Fibroblast of lung (primary cell): ENCODE measurements at regions not wholly inside any gene's neighbourhood (a gene's known extent, or its start where the extent isn't known, plus 50 kb on each side); places are given as distances from the start of the nearest gene placed in this dataset.

Experiments used
- DNase-seq, 2 donors: peaks; one replicate each; pipeline versions ENCODE4 v3.0.0 to v3.0.0-alpha.2; 2010; ENCODE audit warnings: low read depth in 2 of 2
- H2AFZ ChIP-seq: 2 replicates; pipeline ENCODE4 v1.5.1; 2012; ENCODE audit warnings: low read length, control low read depth, inconsistent platforms
- H3K27ac ChIP-seq: 2 replicates; pipeline ENCODE4 v1.5.1; 2011; ENCODE audit warnings: low read length, control low read depth; ENCODE audit not compliant: insufficient read depth
- H3K27me3 ChIP-seq: 2 replicates; pipeline ENCODE4 v1.5.1; 2011; ENCODE audit warnings: mild to moderate bottlenecking, low read length; ENCODE audit not compliant: control insufficient read depth, insufficient read depth
- H3K36me3 ChIP-seq: 2 replicates; pipeline ENCODE4 v1.5.1; 2011; ENCODE audit warnings: low read length; ENCODE audit not compliant: control insufficient read depth, insufficient read depth
- H3K4me1 ChIP-seq: 2 replicates; pipeline ENCODE4 v1.5.1; 2011; ENCODE audit warnings: low read length; ENCODE audit not compliant: control insufficient read depth, insufficient read depth; ENCODE audit errors: extremely low read depth
- H3K4me2 ChIP-seq: 2 replicates; pipeline ENCODE4 v1.5.1; 2011; ENCODE audit warnings: low read length, control low read depth; ENCODE audit not compliant: insufficient read depth; ENCODE audit errors: extremely low read depth
- H3K4me3 ChIP-seq, 4 experiments: fragments of 200-600 bp in 1 of 4; sonication (generic) in 1 of 4; replicated peaks in 1 of 4; 2 replicates each; pipeline ENCODE4 v1.5.1; 2011 to 2016; ENCODE audit warnings: low read length in 4 of 4, low read depth in 3 of 4, mild to moderate bottlenecking in 3 of 4, control low read depth in 2 of 4, inconsistent platforms in 1 of 4, mixed read lengths in 1 of 4; ENCODE audit not compliant: insufficient read depth in 1 of 4; ENCODE audit errors: control extremely low read depth in 1 of 4
- H3K79me2 ChIP-seq: 2 replicates; pipeline ENCODE4 v1.5.1; 2012; ENCODE audit warnings: mild to moderate bottlenecking, low read length, inconsistent platforms; ENCODE audit not compliant: control insufficient read depth, insufficient read depth
- H3K9ac ChIP-seq: 2 replicates; pipeline ENCODE4 v1.5.1; 2011; ENCODE audit warnings: mild to moderate bottlenecking, low read length, control low read depth; ENCODE audit not compliant: insufficient read depth
- H3K9me3 ChIP-seq: 2 replicates; pipeline ENCODE4 v1.5.1; 2012; ENCODE audit warnings: low read depth, low read length; ENCODE audit not compliant: control insufficient read depth, insufficient read depth
- H4K20me1 ChIP-seq: 2 replicates; pipeline ENCODE4 v1.5.1; 2011; ENCODE audit warnings: low read length; ENCODE audit not compliant: control insufficient read depth, insufficient read depth; ENCODE audit errors: extremely low read depth
- CTCF ChIP-seq, 2 donors: IDR thresholded peaks in 1 of 2; conservative IDR thresholded peaks in 1 of 2; 1 replicate in 1 of 2; 2 replicates in 1 of 2; pipeline ENCODE4 v1.5.1; 2011 to 2012; ENCODE audit warnings: low read length in 2 of 2, control low read depth in 1 of 2, inconsistent platforms in 1 of 2, low read depth in 1 of 2, mild to moderate bottlenecking in 1 of 2
- EZH2 ChIP-seq: IDR thresholded peaks from 2 replicates; pipeline ENCODE4 v1.5.1; 2012; ENCODE audit warnings: low read length, control low read depth, mild to moderate bottlenecking; ENCODE audit errors: missing control alignments

- no peak overlapping the region for H3K9ac ChIP-seq
- H3K4me1 ChIP-seq = no peaks in the 10 kb centered on the region
- TF ChIP-seq EZH2 (no peak), CTCF (conservative IDR thresholded peaks at IDR 0.05 in 1 of 2, IDR thresholded peaks at IDR 0.05 in 1 of 2; ENCODE audit: low read depth in 1 of 2, low read length in 2 of 2) (no peak)
- H3K27me3 ChIP-seq = no peaks in the 10 kb centered on the region
- H4K20me1 ChIP-seq = no peaks in the 10 kb centered on the region
- H2AFZ ChIP-seq = peak overlapping the region; percentile 8
- DNase-seq = peak in 1 of 2 donors; percentile 36
- no peak overlapping the region for H3K4me2 ChIP-seq
- no peaks in the 10 kb centered on the region for H3K36me3 ChIP-seq
- no peaks in the 10 kb centered on the region for H3K9me3 ChIP-seq
- no peak overlapping the region for H3K4me3 ChIP-seq
- H3K27ac ChIP-seq = no peak overlapping the region
- no peaks in the 10 kb centered on the region for H3K79me2 ChIP-seq
Measured at GRCh38 chr6:80433673-80434025, 327.2 kb downstream of the BCKDHB start.

- Histone ChIP-seq H3K9me3 (no peaks in the 10 kb centered on the region), H3K79me2 (no peaks in the 10 kb centered on the region), H3K4me3 (no peak overlapping the region), H3K27me3 (no peaks in the 10 kb centered on the region), H3K27ac (no peak overlapping the region), H3K36me3 (no peaks in the 10 kb centered on the region), H3K9ac (no peak overlapping the region), H4K20me1 (no peaks in the 10 kb centered on the region), H2AFZ (peak overlapping the region; percentile 8), H3K4me1 (no peaks in the 10 kb centered on the region), H3K4me2 (no peak overlapping the region)
- no peak for TF ChIP-seq CTCF (conservative IDR thresholded peaks at IDR 0.05 in 1 of 2, IDR thresholded peaks at IDR 0.05 in 1 of 2; ENCODE audit: low read depth in 1 of 2, low read length in 2 of 2)
- no peak for TF ChIP-seq EZH2
- peak in 1 of 2 donors; percentile 10 for DNase-seq
Measured at GRCh38 chr6:80433010-80433672, 326.7 kb downstream of the BCKDHB start.

GRCh38 chr6:80425089-80425823, 318.8 kb downstream of the BCKDHB start:
- Histone ChIP-seq H3K9ac (no peak overlapping the region), H3K4me3 (no peak overlapping the region), H3K27me3 (no peaks in the 10 kb centered on the region), H3K79me2 (no peaks in the 10 kb centered on the region), H3K4me1 (peaks cover 8% of the 10 kb centered on the region), H3K4me2 (peak overlapping the region; percentile 1), H3K27ac (peak overlapping the region; percentile 13), H3K9me3 (no peaks in the 10 kb centered on the region), H4K20me1 (no peaks in the 10 kb centered on the region), H3K36me3 (no peaks in the 10 kb centered on the region), H2AFZ (no peak overlapping the region)
- no peak for TF ChIP-seq EZH2
- TF ChIP-seq CTCF (conservative IDR thresholded peaks at IDR 0.05 in 1 of 2, IDR thresholded peaks at IDR 0.05 in 1 of 2; ENCODE audit: low read depth in 1 of 2, low read length in 2 of 2) = peak in 1 of 2 donors; percentile 1
- peak; percentile 97 to 100 for DNase-seq
